Endothelial cell of umbilical vein (primary cell): ENCODE measurements at regions not wholly inside any gene's neighbourhood (a gene's known extent, or its start where the extent isn't known, plus 50 kb on each side); places are given as distances from the start of the nearest gene placed in this dataset.

Source experiments
- BruUV-seq: library from RNA; stranded (reverse); fragments of 400-500 nt; replicated peaks from 2 replicates; lab custom pipeline; 2021; lab: Mats Ljungman, UMichigan
- CTCF ChIA-PET: fragments of 300-600, 350-600 bp; sonication (Branson Sonifier 250); formaldehyde crosslinking; loops from one replicate; lab custom pipeline; 2021; ENCODE audit warnings: antibody characterized with exemption, inconsistent platforms; lab: Charles Lee
- POLR2A ChIA-PET: fragments of 300-600, 350-600 bp; sonication (Branson Sonifier 250); formaldehyde crosslinking; loops from one replicate; lab custom pipeline; 2021; ENCODE audit warnings: antibody characterized with exemption, inconsistent platforms; lab: Charles Lee
- DNase-seq: peaks from one replicate; pipeline ENCODE4 v3.0.0-alpha.2; 2011; ENCODE audit warnings: low read depth, low spot score
- FAIRE-seq: peaks from 2 replicates; lab custom pipeline; 2011; peaks lifted over from hg19 to GRCh38; lab: Jason Lieb, UNC
- H2AFZ ChIP-seq: 2 replicates; pipeline ENCODE4 v1.6.0; 2012; ENCODE audit warnings: low read depth, low read length, control low read depth, inconsistent platforms
- H3K27ac ChIP-seq: 2 replicates; pipeline ENCODE4 v1.5.1; 2011; ENCODE audit warnings: low read depth, mild to moderate bottlenecking, control low read depth, low read length, moderate library complexity; ENCODE audit not compliant: insufficient read depth
- H3K27me3 ChIP-seq, 2 experiments: 2 replicates each; pipeline versions ENCODE4 v1.6.0 to v1.6.1; 2011; ENCODE audit warnings: low read length in 2 of 2, mixed read lengths in 1 of 2; ENCODE audit not compliant: control insufficient read depth in 2 of 2, insufficient read depth in 2 of 2
- H3K36me3 ChIP-seq, 2 experiments: 2 replicates in 1 of 2; 3 replicates in 1 of 2; pipeline ENCODE4 v1.5.1; 2011; ENCODE audit warnings: low read length in 2 of 2, mild to moderate bottlenecking in 1 of 2, moderate library complexity in 1 of 2; ENCODE audit not compliant: control insufficient read depth in 2 of 2, insufficient read depth in 2 of 2; ENCODE audit errors: extremely low read depth in 1 of 2
- H3K4me1 ChIP-seq: 3 replicates; pipeline ENCODE4 v1.5.1; 2011; ENCODE audit warnings: mild to moderate bottlenecking, low read length; ENCODE audit not compliant: control insufficient read depth, insufficient read depth; ENCODE audit errors: extremely low read depth
- H3K4me2 ChIP-seq: 2 replicates; pipeline ENCODE4 v1.6.1; 2011; ENCODE audit warnings: low read length, control low read depth, mixed read lengths; ENCODE audit not compliant: insufficient read depth
- H3K4me3 ChIP-seq, 3 experiments: fragments of 200-600 bp in 1 of 3; sonication (generic), shearing (Covaris generic) in 1 of 3; replicated peaks in 1 of 3; 2 replicates each; pipeline ENCODE4 v1.5.1; 2011 to 2016; ENCODE audit warnings: control low read depth in 3 of 3, low read length in 3 of 3, mild to moderate bottlenecking in 2 of 3, inconsistent platforms in 1 of 3, low read depth in 1 of 3, moderate library complexity in 1 of 3; ENCODE audit not compliant: insufficient read depth in 1 of 3
- H3K79me2 ChIP-seq: 2 replicates; pipeline ENCODE4 v1.6.0; 2012; ENCODE audit warnings: low read length, inconsistent platforms; ENCODE audit not compliant: control insufficient read depth, insufficient read depth
- H3K9ac ChIP-seq: replicated peaks from 2 replicates; pipeline ENCODE3; 2011; ENCODE audit warnings: low read length, control low read depth; ENCODE audit not compliant: insufficient read depth; ENCODE audit errors: extremely low read depth
- H3K9me1 ChIP-seq: replicated peaks from 3 replicates; pipeline ENCODE4 v1.6.0; 2011; ENCODE audit warnings: mild to moderate bottlenecking, low read length; ENCODE audit not compliant: control insufficient read depth, insufficient read depth; ENCODE audit errors: extremely low read depth
- H3K9me3 ChIP-seq: replicated peaks from 2 replicates; pipeline ENCODE4 v1.5.1; 2012; ENCODE audit warnings: low read length, inconsistent platforms; ENCODE audit not compliant: control insufficient read depth, insufficient read depth
- H4K20me1 ChIP-seq: replicated peaks from 2 replicates; pipeline ENCODE3; 2011; ENCODE audit warnings: mild to moderate bottlenecking, low read length; ENCODE audit not compliant: control insufficient read depth, insufficient read depth; ENCODE audit errors: extremely low read depth
- FOS ChIP-seq: IDR thresholded peaks from 2 replicates; pipeline ENCODE4 v1.6.1; 2011; ENCODE audit warnings: mild to moderate bottlenecking, low read length, moderate library complexity, borderline replicate concordance; ENCODE audit not compliant: insufficient read depth
- JUN ChIP-seq: IDR thresholded peaks from 2 replicates; pipeline ENCODE4 v1.6.1; 2011; ENCODE audit warnings: borderline replicate concordance, low read depth; ENCODE audit not compliant: insufficient read length, insufficient read depth
- MYC ChIP-seq: IDR thresholded peaks from one replicate; pipeline ENCODE4 v1.6.1; 2011; ENCODE audit warnings: mild to moderate bottlenecking, low read depth, low read length
- POLR2AphosphoS5 ChIP-seq: IDR thresholded peaks from 2 replicates; pipeline ENCODE4 v1.6.1; 2012; ENCODE audit warnings: low read depth, mild to moderate bottlenecking, control low read depth, low read length, moderate library complexity; ENCODE audit not compliant: insufficient read depth
- dilution Hi-C: fragments of 300-500 bp; cut with MboI; formaldehyde crosslinking; loops from one replicate; pipeline ENCODE4 v1.15.0; 2019; ENCODE audit warnings: low sequenced_read_pairs; ENCODE audit not compliant: extremely low pct_ligation_motif_present
- intact Hi-C: fragments of 100-400 bp; cut with micrococcal nuclease; formaldehyde crosslinking; loops from one replicate; pipeline ENCODE4 v1.10.0; 2022
- TF ChIP-seq, protein P1 (sequence below), 2 donors: IDR thresholded peaks; 1 replicate in 1 of 2; 2 replicates in 1 of 2; pipeline ENCODE4 v1.5.1; 2011; ENCODE audit warnings: low read length in 2 of 2, mild to moderate bottlenecking in 2 of 2, moderate library complexity in 2 of 2, control low read depth in 1 of 2, inconsistent platforms in 1 of 2, low read depth in 1 of 2; ENCODE audit not compliant: insufficient read depth in 1 of 2; ENCODE audit errors: extremely low read depth in 1 of 2

DNA sequence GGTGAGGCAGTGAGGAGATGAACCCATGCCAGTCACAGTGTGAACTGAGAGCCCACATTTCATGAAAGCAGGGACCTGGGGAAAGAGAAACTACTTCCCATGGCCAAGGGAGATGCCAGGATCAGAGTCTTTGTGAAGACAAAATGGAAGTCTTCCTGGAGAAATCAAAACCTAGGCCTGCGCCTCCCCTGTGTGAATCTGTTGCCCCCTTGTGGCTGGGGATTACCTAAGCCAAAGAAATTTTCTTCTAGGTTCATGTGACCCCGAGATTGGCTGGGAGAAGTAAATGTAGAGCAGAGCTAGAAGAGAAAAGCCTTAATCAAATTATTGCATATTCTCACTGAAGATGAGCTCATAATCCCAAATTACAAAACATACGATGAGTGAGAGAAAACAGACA is 1075.3 kb downstream of the TBC1D22A start:
- Histone ChIP-seq H3K4me1 (no peaks in the 10 kb centered on the region), H2AFZ (no peak overlapping the region), H3K79me2 (no peaks in the 10 kb centered on the region), H3K4me2 (no peak overlapping the region), H4K20me1 (no peaks in the 10 kb centered on the region), H3K9me3 (peaks cover 2% of the 10 kb centered on the region), H3K27me3 (no peaks in the 10 kb centered on the region), H3K9me1 (no peaks in the 10 kb centered on the region), H3K4me3 (no peak overlapping the region), H3K27ac (no peak overlapping the region), H3K9ac (no peak overlapping the region), H3K36me3 (no peaks in the 10 kb centered on the region)
- dilution Hi-C loops, result no loop called here
- DNase-seq, result no peak
- no TSS peak for BruUV-seq
- TF ChIP-seq POLR2AphosphoS5, result no peak
- TF ChIP-seq FOS, result no peak
- TF ChIP-seq MYC, result no peak
- TF ChIP-seq, protein P1, sequence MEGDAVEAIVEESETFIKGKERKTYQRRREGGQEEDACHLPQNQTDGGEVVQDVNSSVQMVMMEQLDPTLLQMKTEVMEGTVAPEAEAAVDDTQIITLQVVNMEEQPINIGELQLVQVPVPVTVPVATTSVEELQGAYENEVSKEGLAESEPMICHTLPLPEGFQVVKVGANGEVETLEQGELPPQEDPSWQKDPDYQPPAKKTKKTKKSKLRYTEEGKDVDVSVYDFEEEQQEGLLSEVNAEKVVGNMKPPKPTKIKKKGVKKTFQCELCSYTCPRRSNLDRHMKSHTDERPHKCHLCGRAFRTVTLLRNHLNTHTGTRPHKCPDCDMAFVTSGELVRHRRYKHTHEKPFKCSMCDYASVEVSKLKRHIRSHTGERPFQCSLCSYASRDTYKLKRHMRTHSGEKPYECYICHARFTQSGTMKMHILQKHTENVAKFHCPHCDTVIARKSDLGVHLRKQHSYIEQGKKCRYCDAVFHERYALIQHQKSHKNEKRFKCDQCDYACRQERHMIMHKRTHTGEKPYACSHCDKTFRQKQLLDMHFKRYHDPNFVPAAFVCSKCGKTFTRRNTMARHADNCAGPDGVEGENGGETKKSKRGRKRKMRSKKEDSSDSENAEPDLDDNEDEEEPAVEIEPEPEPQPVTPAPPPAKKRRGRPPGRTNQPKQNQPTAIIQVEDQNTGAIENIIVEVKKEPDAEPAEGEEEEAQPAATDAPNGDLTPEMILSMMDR (IDR thresholded peaks at IDR 0.05; ENCODE audit: extremely low read depth in 1 of 2, insufficient read depth in 1 of 2, low read depth in 1 of 2, low read length in 2 of 2), result peak in 1 of 2 donors; percentile 10
- POLR2A ChIA-PET, result no interaction called here
- intact Hi-C loops, result loop anchor here (5.0 kb wide), 2 partner anchors 625 to 1040 kb away; no protein-coding TSS in a partner anchor
- CTCF ChIA-PET, result no interaction called here
- FAIRE-seq, result no peak

DNA sequence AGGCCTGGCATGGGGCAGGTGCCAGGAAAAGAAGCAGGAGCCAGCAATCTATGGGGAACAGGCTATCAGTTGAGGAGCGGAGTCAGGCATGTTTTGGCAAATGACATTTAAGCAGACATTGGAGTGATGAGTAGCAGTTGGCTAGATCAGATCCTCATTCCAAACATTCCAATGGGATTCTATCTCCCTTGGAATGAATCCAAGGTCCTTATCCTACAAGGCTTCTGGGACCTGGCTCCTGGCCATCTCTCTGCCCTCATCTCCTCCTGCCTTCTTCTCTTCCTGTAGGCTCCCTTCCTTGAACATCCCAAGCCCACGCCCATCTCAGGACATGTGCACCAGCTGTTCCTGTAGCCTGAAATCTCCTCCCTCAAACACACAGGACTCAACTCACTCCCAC is 1074.5 kb downstream of the TBC1D22A start:
- Histone ChIP-seq H3K4me3 (no peak overlapping the region), H3K4me1 (no peaks in the 10 kb centered on the region), H3K9me1 (no peaks in the 10 kb centered on the region), H3K79me2 (no peaks in the 10 kb centered on the region), H3K27me3 (no peaks in the 10 kb centered on the region), H4K20me1 (no peaks in the 10 kb centered on the region), H3K9me3 (peaks cover 4% of the 10 kb centered on the region), H2AFZ (no peak overlapping the region), H3K27ac (no peak overlapping the region), H3K9ac (no peak overlapping the region), H3K4me2 (no peak overlapping the region), H3K36me3 (no peaks in the 10 kb centered on the region)
- CTCF ChIA-PET, result no interaction called here
- no peak for FAIRE-seq
- POLR2A ChIA-PET, result no interaction called here
- dilution Hi-C loops (no loop called here), intact Hi-C loops (loop anchor here (5.0 kb wide), 2 partner anchors 625 to 1040 kb away; no protein-coding TSS in a partner anchor)
- TF ChIP-seq FOS (no peak), POLR2AphosphoS5 (no peak), JUN (no peak)
- no TSS peak for BruUV-seq
- DNase-seq, result no peak
